Activated T-cell treated with anti-CD3 and anti-CD28 coated beads, Interleukin-2, amount 50 U/mL, for 4 hours (primary cell): ENCODE measurements at regions not wholly inside any gene's neighbourhood (a gene's known extent, or its start where the extent isn't known, plus 50 kb on each side); places are given as distances from the start of the nearest gene placed in this dataset.

Experiments
- ATAC-seq, 2 donors: fragments of 200-7000 bp; cut with Tn5 transposase; one replicate each; pipeline ENCODE4 v1.10.0; 2021
- DNase-seq: peaks from one replicate; pipeline ENCODE4 v3.0.0-alpha.2; 2020
- H3K27me3 Mint-ChIP-seq: one replicate; pipeline ENCODE4 v1.8.0; 2021; ENCODE audit warnings: low read depth, mixed read lengths
- H3K36me3 Mint-ChIP-seq: one replicate; pipeline ENCODE4 v1.8.0; 2022; ENCODE audit warnings: mixed read lengths; ENCODE audit not compliant: insufficient read depth
- H3K4me1 Mint-ChIP-seq: one replicate; pipeline ENCODE4 v1.8.0; 2021; ENCODE audit warnings: low read depth, mixed read lengths
- H3K4me3 Mint-ChIP-seq: one replicate; pipeline ENCODE4 v1.8.0; 2021; ENCODE audit warnings: mild to moderate bottlenecking, moderate library complexity, mixed read lengths
- H3K9me3 Mint-ChIP-seq: one replicate; pipeline ENCODE4 v1.8.0; 2021; ENCODE audit warnings: mixed read lengths

- ATAC-seq (no peak), DNase-seq (no peak)
- Mint-ChIP-seq H3K4me3 (no peak overlapping the region), H3K36me3 (no peaks in the 10 kb centered on the region), H3K27me3 (no peaks in the 10 kb centered on the region), H3K9me3 (peaks cover 11% of the 10 kb centered on the region), H3K4me1 (no peaks in the 10 kb centered on the region)
These were observed 775.4 kb downstream of the TYW1 start for GRCh38 chr7:67771846-67772605.

DNA sequence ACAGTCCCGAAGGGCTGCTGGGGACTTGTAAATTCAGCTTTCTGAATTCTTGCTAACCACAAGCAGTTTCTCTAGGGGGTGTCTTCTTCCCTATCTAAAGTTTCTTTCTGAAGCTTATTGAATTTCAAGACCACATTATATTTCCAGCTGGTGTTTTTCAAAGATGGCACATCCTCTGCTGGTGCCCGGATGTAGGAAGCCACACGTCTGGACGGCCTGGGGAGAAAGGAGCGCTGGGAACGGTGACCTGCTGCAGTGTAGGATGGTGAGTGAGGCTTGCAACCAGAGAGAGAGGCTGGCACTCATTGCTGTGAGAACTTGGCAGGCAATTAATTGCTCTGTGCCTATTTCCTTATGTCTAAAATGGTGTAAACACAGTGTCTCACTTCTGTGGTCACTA is 776.4 kb downstream of the TYW1 start:
- Mint-ChIP-seq H3K4me1 (no peaks in the 10 kb centered on the region), H3K27me3 (no peaks in the 10 kb centered on the region)
- no peak for ATAC-seq

GRCh38 chr7:67777119-67777518 is 780.5 kb downstream of the TYW1 start:
- H3K9me3 Mint-ChIP-seq = peaks cover 16% of the 10 kb centered on the region
- H3K4me3 Mint-ChIP-seq = no peak overlapping the region
- H3K27me3 Mint-ChIP-seq = no peaks in the 10 kb centered on the region
- DNase-seq = no peak
- no peak for ATAC-seq
- H3K36me3 Mint-ChIP-seq = no peaks in the 10 kb centered on the region
- no peaks in the 10 kb centered on the region for H3K4me1 Mint-ChIP-seq

More for the DNA sequence above, 776.4 kb downstream of the TYW1 start:
- H3K9me3 Mint-ChIP-seq = peaks cover 11% of the 10 kb centered on the region
- no peak for DNase-seq
- no peak overlapping the region for H3K4me3 Mint-ChIP-seq
- H3K36me3 Mint-ChIP-seq = no peaks in the 10 kb centered on the region

- Mint-ChIP-seq H3K9me3 (peaks cover 9% of the 10 kb centered on the region), H3K36me3 (no peaks in the 10 kb centered on the region), H3K4me3 (no peak overlapping the region), H3K27me3 (no peaks in the 10 kb centered on the region), H3K4me1 (no peaks in the 10 kb centered on the region)
- ATAC-seq (no peak), DNase-seq (no peak)
These were observed 785.2 kb downstream of the TYW1 start for GRCh38 chr7:67781841-67782240.

- no peak for ATAC-seq
- H3K36me3 Mint-ChIP-seq = no peaks in the 10 kb centered on the region
- H3K4me3 Mint-ChIP-seq = no peak overlapping the region
- H3K27me3 Mint-ChIP-seq = no peaks in the 10 kb centered on the region
- no peaks in the 10 kb centered on the region for H3K4me1 Mint-ChIP-seq
- no peak for DNase-seq
- peaks cover 13% of the 10 kb centered on the region for H3K9me3 Mint-ChIP-seq
These were observed 789.4 kb downstream of the TYW1 start for GRCh38 chr7:67786021-67786420.

GRCh38 chr7:67788669-67789068 is 792.0 kb downstream of the TYW1 start:
- no peaks in the 10 kb centered on the region for H3K4me1 Mint-ChIP-seq

GRCh38 chr7:67791918-67792317 is 795.3 kb downstream of the TYW1 start:
- peaks cover 15% of the 10 kb centered on the region for H3K9me3 Mint-ChIP-seq

More at GRCh38 chr7:67788669-67789068, 792.0 kb downstream of the TYW1 start:
- DNase-seq (no peak), ATAC-seq (no peak)
- no peaks in the 10 kb centered on the region for H3K36me3 Mint-ChIP-seq
- H3K4me3 Mint-ChIP-seq = no peak overlapping the region
- no peaks in the 10 kb centered on the region for H3K27me3 Mint-ChIP-seq
- peaks cover 15% of the 10 kb centered on the region for H3K9me3 Mint-ChIP-seq

GRCh38 chr7:67794544-67794943 is 797.9 kb downstream of the TYW1 start:
- Mint-ChIP-seq H3K9me3 (peaks cover 13% of the 10 kb centered on the region), H3K4me1 (no peaks in the 10 kb centered on the region), H3K36me3 (no peaks in the 10 kb centered on the region), H3K4me3 (no peak overlapping the region), H3K27me3 (no peaks in the 10 kb centered on the region)
- ATAC-seq (no peak), DNase-seq (no peak)

More at GRCh38 chr7:67791918-67792317, 795.3 kb downstream of the TYW1 start:
- no peaks in the 10 kb centered on the region for H3K36me3 Mint-ChIP-seq
- H3K27me3 Mint-ChIP-seq = no peaks in the 10 kb centered on the region
- no peak for ATAC-seq
- no peak overlapping the region for H3K4me3 Mint-ChIP-seq
- no peak for DNase-seq
- no peaks in the 10 kb centered on the region for H3K4me1 Mint-ChIP-seq

- H3K36me3 Mint-ChIP-seq = no peaks in the 10 kb centered on the region
- no peak overlapping the region for H3K4me3 Mint-ChIP-seq
- H3K27me3 Mint-ChIP-seq = no peaks in the 10 kb centered on the region
- DNase-seq (no peak), ATAC-seq (no peak)
- peaks cover 10% of the 10 kb centered on the region for H3K9me3 Mint-ChIP-seq
- H3K4me1 Mint-ChIP-seq = no peaks in the 10 kb centered on the region
These were observed 807.2 kb downstream of the TYW1 start for GRCh38 chr7:67803789-67804188.

GRCh38 chr7:67805921-67806471 is 809.4 kb downstream of the TYW1 start:
- DNase-seq (no peak), ATAC-seq (no peak)
- H3K9me3 Mint-ChIP-seq = peaks cover 3% of the 10 kb centered on the region
- H3K4me1 Mint-ChIP-seq = no peaks in the 10 kb centered on the region
- H3K27me3 Mint-ChIP-seq = no peaks in the 10 kb centered on the region
- no peaks in the 10 kb centered on the region for H3K36me3 Mint-ChIP-seq
- no peak overlapping the region for H3K4me3 Mint-ChIP-seq

- H3K9me3 Mint-ChIP-seq = peaks cover 4% of the 10 kb centered on the region
- DNase-seq = no peak
- no peak overlapping the region for H3K4me3 Mint-ChIP-seq
- H3K36me3 Mint-ChIP-seq = no peaks in the 10 kb centered on the region
- ATAC-seq = no peak
- H3K4me1 Mint-ChIP-seq = no peaks in the 10 kb centered on the region
- no peaks in the 10 kb centered on the region for H3K27me3 Mint-ChIP-seq
These were observed 811.2 kb downstream of the TYW1 start for GRCh38 chr7:67807826-67808225.

GRCh38 chr7:67809586-67809985 is 813.0 kb downstream of the TYW1 start:
- no peak overlapping the region for H3K4me3 Mint-ChIP-seq
- peaks cover 4% of the 10 kb centered on the region for H3K9me3 Mint-ChIP-seq
- no peak for DNase-seq
- no peaks in the 10 kb centered on the region for H3K36me3 Mint-ChIP-seq
- H3K4me1 Mint-ChIP-seq = no peaks in the 10 kb centered on the region
- no peaks in the 10 kb centered on the region for H3K27me3 Mint-ChIP-seq
- no peak for ATAC-seq

GRCh38 chr7:67813621-67814292 is 817.1 kb downstream of the TYW1 start:
- DNase-seq (no peak), ATAC-seq (no peak)
- Mint-ChIP-seq H3K9me3 (peaks cover 4% of the 10 kb centered on the region), H3K4me3 (no peak overlapping the region), H3K4me1 (no peaks in the 10 kb centered on the region), H3K36me3 (no peaks in the 10 kb centered on the region), H3K27me3 (no peaks in the 10 kb centered on the region)

DNA sequence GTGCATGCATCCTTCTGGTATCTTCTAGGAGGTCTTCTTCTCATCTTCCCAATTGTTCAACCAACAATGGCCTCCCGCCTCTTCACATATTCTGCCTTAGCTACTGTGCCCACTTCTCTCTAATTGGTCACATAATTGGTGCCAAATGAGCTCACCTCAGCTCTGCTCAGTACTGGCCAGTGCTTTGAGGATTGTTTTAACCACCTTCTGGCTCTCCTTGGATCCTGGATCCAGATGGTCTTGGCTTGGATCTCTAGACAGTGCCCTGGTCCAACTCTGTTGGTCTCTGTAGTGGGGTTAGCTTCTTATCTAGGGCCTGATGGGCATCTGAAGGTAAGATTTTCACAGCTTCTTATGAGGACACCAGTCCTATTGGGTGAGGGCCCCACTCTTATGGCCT is 820.8 kb downstream of the TYW1 start:
- H3K36me3 Mint-ChIP-seq = no peaks in the 10 kb centered on the region
- H3K4me3 Mint-ChIP-seq = no peak overlapping the region
- H3K9me3 Mint-ChIP-seq = peaks cover 1% of the 10 kb centered on the region
- no peak for ATAC-seq
- DNase-seq = no peak
- no peaks in the 10 kb centered on the region for H3K27me3 Mint-ChIP-seq
- no peaks in the 10 kb centered on the region for H3K4me1 Mint-ChIP-seq

- Mint-ChIP-seq H3K27me3 (no peaks in the 10 kb centered on the region), H3K36me3 (no peaks in the 10 kb centered on the region), H3K4me1 (no peaks in the 10 kb centered on the region), H3K9me3 (peaks cover 7% of the 10 kb centered on the region), H3K4me3 (no peak overlapping the region)
- ATAC-seq (no peak), DNase-seq (no peak)
These were observed 824.5 kb downstream of the TYW1 start for GRCh38 chr7:67821116-67821515.
